ENCODE measurements at regions not wholly inside any gene's neighbourhood (a gene's known extent, or its start where the extent isn't known, plus 50 kb on each side); places are given as distances from the start of the nearest gene placed in this dataset.

DNA sequence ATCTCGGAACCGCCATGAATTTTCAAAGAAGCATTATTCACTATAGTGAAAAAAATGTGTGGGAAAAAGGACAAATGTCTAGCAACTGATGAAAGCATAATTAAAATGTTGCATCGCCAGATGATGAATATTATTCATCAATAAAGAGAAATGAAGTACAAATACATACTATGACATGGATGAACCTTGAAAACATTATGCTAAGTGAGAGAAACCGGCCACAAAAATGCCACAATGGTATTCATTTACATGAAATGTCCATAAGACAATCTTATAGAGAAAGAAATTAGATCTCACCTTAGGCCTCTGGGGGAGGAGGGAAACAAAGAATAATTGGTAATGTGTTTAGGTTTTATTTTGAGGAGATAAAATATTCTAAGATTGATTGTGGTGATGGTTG, 645.0 kb downstream of the EFNB2 start:
- TF ChIP-seq, protein P1, sequence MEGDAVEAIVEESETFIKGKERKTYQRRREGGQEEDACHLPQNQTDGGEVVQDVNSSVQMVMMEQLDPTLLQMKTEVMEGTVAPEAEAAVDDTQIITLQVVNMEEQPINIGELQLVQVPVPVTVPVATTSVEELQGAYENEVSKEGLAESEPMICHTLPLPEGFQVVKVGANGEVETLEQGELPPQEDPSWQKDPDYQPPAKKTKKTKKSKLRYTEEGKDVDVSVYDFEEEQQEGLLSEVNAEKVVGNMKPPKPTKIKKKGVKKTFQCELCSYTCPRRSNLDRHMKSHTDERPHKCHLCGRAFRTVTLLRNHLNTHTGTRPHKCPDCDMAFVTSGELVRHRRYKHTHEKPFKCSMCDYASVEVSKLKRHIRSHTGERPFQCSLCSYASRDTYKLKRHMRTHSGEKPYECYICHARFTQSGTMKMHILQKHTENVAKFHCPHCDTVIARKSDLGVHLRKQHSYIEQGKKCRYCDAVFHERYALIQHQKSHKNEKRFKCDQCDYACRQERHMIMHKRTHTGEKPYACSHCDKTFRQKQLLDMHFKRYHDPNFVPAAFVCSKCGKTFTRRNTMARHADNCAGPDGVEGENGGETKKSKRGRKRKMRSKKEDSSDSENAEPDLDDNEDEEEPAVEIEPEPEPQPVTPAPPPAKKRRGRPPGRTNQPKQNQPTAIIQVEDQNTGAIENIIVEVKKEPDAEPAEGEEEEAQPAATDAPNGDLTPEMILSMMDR (conservative IDR thresholded peaks at IDR 0.05; ENCODE audit: low read depth in 2 of 2): no peak
- no peak for TF ChIP-seq EZH2 (IDR thresholded peaks at IDR 0.05; ENCODE audit: low read depth, unreplicated experiment)
- no peak for TF ChIP-seq CREB1 (CRISPR knock-in tag; IDR thresholded peaks at IDR 0.05; ENCODE audit: low read depth)
- no peak for TF ChIP-seq POLR2AphosphoS5 (IDR thresholded peaks at IDR 0.05; ENCODE audit: low read depth)
- TF ChIP-seq, protein P2, sequence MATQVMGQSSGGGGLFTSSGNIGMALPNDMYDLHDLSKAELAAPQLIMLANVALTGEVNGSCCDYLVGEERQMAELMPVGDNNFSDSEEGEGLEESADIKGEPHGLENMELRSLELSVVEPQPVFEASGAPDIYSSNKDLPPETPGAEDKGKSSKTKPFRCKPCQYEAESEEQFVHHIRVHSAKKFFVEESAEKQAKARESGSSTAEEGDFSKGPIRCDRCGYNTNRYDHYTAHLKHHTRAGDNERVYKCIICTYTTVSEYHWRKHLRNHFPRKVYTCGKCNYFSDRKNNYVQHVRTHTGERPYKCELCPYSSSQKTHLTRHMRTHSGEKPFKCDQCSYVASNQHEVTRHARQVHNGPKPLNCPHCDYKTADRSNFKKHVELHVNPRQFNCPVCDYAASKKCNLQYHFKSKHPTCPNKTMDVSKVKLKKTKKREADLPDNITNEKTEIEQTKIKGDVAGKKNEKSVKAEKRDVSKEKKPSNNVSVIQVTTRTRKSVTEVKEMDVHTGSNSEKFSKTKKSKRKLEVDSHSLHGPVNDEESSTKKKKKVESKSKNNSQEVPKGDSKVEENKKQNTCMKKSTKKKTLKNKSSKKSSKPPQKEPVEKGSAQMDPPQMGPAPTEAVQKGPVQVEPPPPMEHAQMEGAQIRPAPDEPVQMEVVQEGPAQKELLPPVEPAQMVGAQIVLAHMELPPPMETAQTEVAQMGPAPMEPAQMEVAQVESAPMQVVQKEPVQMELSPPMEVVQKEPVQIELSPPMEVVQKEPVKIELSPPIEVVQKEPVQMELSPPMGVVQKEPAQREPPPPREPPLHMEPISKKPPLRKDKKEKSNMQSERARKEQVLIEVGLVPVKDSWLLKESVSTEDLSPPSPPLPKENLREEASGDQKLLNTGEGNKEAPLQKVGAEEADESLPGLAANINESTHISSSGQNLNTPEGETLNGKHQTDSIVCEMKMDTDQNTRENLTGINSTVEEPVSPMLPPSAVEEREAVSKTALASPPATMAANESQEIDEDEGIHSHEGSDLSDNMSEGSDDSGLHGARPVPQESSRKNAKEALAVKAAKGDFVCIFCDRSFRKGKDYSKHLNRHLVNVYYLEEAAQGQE (IDR thresholded peaks at IDR 0.05; ENCODE audit: unreplicated experiment): no peak
- TF ChIP-seq, protein P3, sequence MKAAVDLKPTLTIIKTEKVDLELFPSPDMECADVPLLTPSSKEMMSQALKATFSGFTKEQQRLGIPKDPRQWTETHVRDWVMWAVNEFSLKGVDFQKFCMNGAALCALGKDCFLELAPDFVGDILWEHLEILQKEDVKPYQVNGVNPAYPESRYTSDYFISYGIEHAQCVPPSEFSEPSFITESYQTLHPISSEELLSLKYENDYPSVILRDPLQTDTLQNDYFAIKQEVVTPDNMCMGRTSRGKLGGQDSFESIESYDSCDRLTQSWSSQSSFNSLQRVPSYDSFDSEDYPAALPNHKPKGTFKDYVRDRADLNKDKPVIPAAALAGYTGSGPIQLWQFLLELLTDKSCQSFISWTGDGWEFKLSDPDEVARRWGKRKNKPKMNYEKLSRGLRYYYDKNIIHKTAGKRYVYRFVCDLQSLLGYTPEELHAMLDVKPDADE (IDR thresholded peaks at IDR 0.05): no peak
- no peak for TF ChIP-seq JUNB (IDR thresholded peaks at IDR 0.05; ENCODE audit: unreplicated experiment)

Data from GM23338 (cell line).